Ishikawa (cell line): ENCODE measurements at regions not wholly inside any gene's neighbourhood (a gene's known extent, or its start where the extent isn't known, plus 50 kb on each side); places are given as distances from the start of the nearest gene placed in this dataset.

Experiments
- CREB1 ChIP-seq: IDR thresholded peaks from 2 replicates; pipeline ENCODE4 v1.6.1; 2012; ENCODE audit warnings: low read depth
- EP300 ChIP-seq: IDR thresholded peaks from 2 replicates; pipeline ENCODE4 v1.6.1; 2012; ENCODE audit warnings: borderline replicate concordance
- RAD21 ChIP-seq: IDR thresholded peaks from 2 replicates; pipeline ENCODE4 v1.6.1; 2012; ENCODE audit warnings: low read depth

- no peak for TF ChIP-seq CREB1
- no peak for TF ChIP-seq RAD21
- TF ChIP-seq EP300 = no peak
Measured at GRCh38 chr6:105515054-105515453, 112.2 kb upstream of the PREP start.
